ENCODE measurements at regions not wholly inside any gene's neighbourhood (a gene's known extent, or its start where the extent isn't known, plus 50 kb on each side); places are given as distances from the start of the nearest gene placed in this dataset.
"Not testable (repeated sequence)": the region's sequence is repeated elsewhere in the genome, so short reads cannot be mapped to it uniquely, and the experiment has no call there.

DNA sequence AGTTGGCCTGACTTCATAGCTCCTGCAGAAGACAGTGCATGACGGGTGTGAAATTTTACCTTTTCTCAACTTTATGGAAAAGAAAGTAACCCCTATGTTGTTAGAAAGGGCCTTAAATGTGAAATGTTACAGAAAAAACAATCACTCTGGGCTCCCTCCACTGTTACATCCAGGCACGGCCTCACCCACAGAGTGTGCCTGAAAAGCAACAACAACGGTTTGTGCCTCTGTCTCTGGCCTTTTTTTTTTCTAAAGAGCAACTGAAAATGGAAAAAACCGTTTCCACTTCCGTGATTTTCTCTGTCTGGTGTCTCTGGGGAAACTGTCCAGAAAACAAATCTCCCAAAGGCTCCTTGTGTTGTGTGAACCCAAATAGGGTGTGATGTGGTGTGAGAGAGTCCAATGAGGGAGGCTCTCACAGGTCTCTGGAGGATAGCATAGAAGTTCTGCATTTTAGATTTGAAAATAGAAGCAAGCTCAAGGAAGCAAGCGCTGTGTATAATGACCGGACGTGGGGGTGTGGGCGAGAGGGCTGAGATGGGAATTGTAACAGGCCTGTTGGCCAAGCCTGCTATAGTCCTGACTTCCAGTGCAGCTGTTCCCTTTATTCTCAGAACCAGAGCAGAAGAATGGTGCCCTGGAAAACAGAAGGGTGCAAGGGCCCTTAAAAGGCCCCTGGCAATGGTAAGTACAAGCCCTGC lies 221.8 kb upstream of the TUT7 start:
- no peaks in the 10 kb centered on the region for H3K4me1 ChIP-seq

DNA sequence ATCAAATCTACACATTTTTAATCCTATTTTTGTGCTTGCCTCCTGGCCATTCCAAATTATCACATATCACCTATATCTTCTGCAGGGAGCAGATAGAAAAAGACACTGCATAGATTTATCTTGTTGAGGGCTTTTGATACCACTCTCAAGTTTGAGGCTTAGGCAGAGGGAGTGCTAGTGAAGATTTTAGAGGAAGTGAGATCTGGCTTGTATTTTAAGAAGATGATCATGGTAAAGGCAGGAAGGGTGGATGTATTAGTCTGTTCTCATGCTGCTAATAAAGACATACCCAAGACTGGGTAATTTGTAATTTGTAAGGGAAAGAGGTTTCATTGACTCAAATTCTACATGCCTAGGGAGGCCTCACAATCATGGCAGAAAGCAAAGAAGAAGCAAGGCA lies 220.9 kb upstream of the TUT7 start:
- H3K27ac ChIP-seq = no peak overlapping the region
- no peak overlapping the region for H3K4me3 ChIP-seq
- no peak for DNase-seq (ENCODE audit: low spot score in 2 of 2)
- TF ChIP-seq, protein P1, sequence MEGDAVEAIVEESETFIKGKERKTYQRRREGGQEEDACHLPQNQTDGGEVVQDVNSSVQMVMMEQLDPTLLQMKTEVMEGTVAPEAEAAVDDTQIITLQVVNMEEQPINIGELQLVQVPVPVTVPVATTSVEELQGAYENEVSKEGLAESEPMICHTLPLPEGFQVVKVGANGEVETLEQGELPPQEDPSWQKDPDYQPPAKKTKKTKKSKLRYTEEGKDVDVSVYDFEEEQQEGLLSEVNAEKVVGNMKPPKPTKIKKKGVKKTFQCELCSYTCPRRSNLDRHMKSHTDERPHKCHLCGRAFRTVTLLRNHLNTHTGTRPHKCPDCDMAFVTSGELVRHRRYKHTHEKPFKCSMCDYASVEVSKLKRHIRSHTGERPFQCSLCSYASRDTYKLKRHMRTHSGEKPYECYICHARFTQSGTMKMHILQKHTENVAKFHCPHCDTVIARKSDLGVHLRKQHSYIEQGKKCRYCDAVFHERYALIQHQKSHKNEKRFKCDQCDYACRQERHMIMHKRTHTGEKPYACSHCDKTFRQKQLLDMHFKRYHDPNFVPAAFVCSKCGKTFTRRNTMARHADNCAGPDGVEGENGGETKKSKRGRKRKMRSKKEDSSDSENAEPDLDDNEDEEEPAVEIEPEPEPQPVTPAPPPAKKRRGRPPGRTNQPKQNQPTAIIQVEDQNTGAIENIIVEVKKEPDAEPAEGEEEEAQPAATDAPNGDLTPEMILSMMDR (IDR thresholded peaks at IDR 0.05) = no peak
- no peaks in the 10 kb centered on the region for H3K9me3 ChIP-seq
- H3K36me3 ChIP-seq = no peaks in the 10 kb centered on the region
- intact Hi-C loops (cut with DNase I) = no loop called here
- no peaks in the 10 kb centered on the region for H3K27me3 ChIP-seq
- H3K4me1 ChIP-seq = no peaks in the 10 kb centered on the region

More for the DNA sequence above, 221.8 kb upstream of the TUT7 start:
- H3K27ac ChIP-seq = no peak overlapping the region
- no peaks in the 10 kb centered on the region for H3K9me3 ChIP-seq
- intact Hi-C loops (cut with DNase I) = no loop called here
- DNase-seq (ENCODE audit: low spot score in 2 of 2) = no peak
- H3K36me3 ChIP-seq = no peaks in the 10 kb centered on the region
- H3K27me3 ChIP-seq = no peaks in the 10 kb centered on the region
- TF ChIP-seq, protein P1 (IDR thresholded peaks at IDR 0.05) = no peak
- H3K4me3 ChIP-seq = no peak overlapping the region

DNA sequence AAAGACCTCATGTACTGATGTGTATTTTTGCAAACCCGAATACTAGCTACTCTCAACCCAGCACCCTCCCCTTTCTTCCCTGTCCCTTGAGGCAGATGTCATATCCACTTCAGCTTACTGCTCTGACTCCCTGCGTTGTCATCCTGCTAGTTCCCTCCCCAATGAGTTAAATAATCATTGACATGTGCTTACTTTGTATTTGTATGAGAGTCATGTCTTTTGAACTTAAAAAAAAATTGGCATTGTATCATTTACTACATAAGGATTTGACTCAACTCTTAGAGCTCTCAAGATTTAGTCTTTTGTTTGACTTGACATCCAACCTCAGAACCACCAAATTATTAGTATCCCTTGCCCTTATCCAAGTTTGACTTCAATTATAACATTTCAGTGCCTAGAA lies 219.7 kb upstream of the TUT7 start:
- TF ChIP-seq, protein P1 (IDR thresholded peaks at IDR 0.05) = no peak
- intact Hi-C loops (cut with DNase I) = no loop called here
- H3K4me1 ChIP-seq = no peaks in the 10 kb centered on the region
- no peak for DNase-seq (ENCODE audit: low spot score in 2 of 2)
- no peaks in the 10 kb centered on the region for H3K27me3 ChIP-seq
- no peak overlapping the region for H3K4me3 ChIP-seq
- H3K9me3 ChIP-seq = no peaks in the 10 kb centered on the region
- H3K27ac ChIP-seq = no peak overlapping the region
- no peaks in the 10 kb centered on the region for H3K36me3 ChIP-seq

DNA sequence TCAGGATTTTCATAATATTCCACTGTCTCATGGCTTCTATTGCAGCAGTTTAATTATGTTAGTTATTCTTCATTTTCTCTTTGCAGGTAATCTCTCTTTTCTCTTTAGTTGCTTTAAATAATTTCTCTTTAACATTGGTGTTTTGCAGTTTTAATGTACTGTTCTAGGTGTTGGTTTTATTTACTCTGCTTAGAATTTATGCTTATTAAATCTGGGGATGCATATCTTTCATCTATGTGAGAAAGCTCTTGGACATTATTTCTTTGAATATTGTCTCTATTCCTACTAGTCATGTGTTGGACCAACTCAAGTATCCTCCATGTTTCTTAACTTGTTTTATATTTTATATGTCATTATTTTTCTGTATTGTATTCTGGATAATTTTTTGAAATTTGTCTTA lies 218.7 kb upstream of the TUT7 start:
- Histone ChIP-seq H3K4me1 (no peaks in the 10 kb centered on the region), H3K9me3 (no peaks in the 10 kb centered on the region), H3K27me3 (no peaks in the 10 kb centered on the region), H3K27ac (no peak overlapping the region), H3K4me3 (no peak overlapping the region), H3K36me3 (no peaks in the 10 kb centered on the region)
- TF ChIP-seq, protein P1 (IDR thresholded peaks at IDR 0.05) = no peak
- intact Hi-C loops (cut with DNase I) = no loop called here
- DNase-seq (ENCODE audit: low spot score in 2 of 2) = no peak

DNA sequence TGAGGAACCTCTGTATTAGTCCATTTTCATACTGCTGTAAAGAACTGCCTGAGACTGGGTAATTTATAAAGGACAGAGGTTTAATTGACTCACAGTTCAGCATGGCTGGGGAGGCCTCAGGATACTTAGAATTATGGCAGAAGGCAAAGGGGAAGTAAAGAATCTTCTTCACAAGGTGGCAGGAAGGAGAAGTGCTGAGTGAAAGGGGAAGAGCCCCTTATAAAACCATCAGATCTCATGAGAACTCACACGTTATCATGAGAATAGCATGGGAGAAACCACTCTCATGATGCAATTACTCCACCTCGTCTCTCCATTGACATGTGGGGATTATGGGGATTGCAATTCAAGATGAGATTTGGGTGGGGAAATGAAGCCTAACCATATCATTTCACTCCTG lies 211.4 kb upstream of the TUT7 start:
- intact Hi-C loops (cut with DNase I); H3K4me3 ChIP-seq: not testable (repeated sequence)

DNA sequence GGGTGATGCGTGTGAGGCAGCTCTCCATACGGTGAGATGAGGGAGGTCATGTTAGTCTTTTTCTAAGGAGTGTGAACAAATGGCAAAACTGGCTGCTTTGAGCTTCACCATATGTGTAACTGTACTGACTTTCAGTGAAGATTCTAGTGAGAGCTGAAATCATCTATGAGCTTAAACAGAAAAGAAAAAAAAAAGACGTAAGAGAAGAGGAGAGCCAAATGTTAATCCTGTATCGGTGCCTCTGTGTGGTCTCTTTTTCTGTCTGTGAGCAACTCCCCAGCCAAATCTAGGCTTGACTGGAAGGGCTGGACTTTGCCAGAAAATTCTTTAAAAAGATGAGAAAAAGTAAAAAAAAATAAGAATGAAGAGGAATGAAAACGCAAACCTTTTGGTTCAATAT lies 209.7 kb upstream of the TUT7 start:
- no peaks in the 10 kb centered on the region for H3K9me3 ChIP-seq
- H3K4me1 ChIP-seq = no peaks in the 10 kb centered on the region
- H3K4me3 ChIP-seq = no peak overlapping the region
- intact Hi-C loops (cut with DNase I) = no loop called here
- TF ChIP-seq, protein P1 (IDR thresholded peaks at IDR 0.05) = no peak
- H3K27me3 ChIP-seq = no peaks in the 10 kb centered on the region
- H3K36me3 ChIP-seq = no peaks in the 10 kb centered on the region
- no peak for DNase-seq (ENCODE audit: low spot score in 2 of 2)
- H3K27ac ChIP-seq = no peak overlapping the region

More for the DNA sequence above, 211.4 kb upstream of the TUT7 start:
- DNase-seq (ENCODE audit: low spot score in 2 of 2); H3K36me3 ChIP-seq; H3K27ac ChIP-seq; H3K4me1 ChIP-seq; H3K27me3 ChIP-seq; H3K9me3 ChIP-seq: not testable (repeated sequence)
